ENCODE measurements at regions not wholly inside any gene's neighbourhood (a gene's known extent, or its start where the extent isn't known, plus 50 kb on each side); places are given as distances from the start of the nearest gene placed in this dataset.

DNA sequence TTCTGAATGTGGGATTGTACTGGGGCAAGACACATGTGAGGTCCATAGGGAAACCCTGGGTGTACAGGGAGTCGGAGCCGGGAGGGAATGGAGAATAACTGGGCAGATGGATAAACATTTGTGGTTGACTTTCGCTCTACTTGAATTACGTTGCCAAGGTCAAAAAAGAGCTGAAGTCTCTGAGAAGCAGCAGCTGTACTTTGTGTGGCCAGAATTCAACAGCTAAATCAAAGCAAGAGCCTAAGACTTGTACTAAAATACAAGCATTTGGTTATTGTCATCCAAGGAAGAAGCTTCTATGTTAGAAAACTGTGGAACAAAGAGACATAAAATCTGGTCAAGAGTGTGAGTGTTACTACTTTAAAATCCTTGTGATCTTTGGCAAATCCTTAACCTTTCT is 457.2 kb downstream of the ARL4A start:
- H3K4me3 ChIP-seq (ENCODE audit: insufficient read depth, low read depth, low read length): no peak overlapping the region
- H3K27me3 ChIP-seq (ENCODE audit: control insufficient read depth, insufficient read depth, low read length): no peaks in the 10 kb centered on the region
- no peaks in the 10 kb centered on the region for H3K36me3 ChIP-seq (replicated peaks; ENCODE audit: control insufficient read depth, insufficient read depth, low read length)
- DNase-seq: no peak

DNA sequence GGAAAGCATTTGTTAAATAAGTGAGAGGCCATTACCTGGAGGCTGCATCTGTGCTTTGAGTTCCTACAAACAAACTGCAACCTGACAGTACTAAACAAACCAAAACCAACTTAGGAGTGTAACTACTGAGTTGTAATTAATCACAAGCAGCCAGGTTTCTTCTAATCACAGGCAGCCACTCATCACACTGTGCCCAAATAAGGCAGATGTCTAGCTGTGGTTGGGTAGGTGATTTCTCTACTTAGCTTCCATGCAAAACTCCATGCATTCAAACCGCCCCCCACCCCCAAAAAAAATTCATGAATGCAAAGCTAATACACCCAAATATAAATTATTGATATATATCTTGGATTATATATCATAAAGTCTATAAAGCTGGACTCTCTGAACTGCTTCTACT is 461.1 kb downstream of the ARL4A start:
- no peak for DNase-seq
- Histone ChIP-seq H3K36me3 (replicated peaks; ENCODE audit: control insufficient read depth, insufficient read depth, low read length) (no peaks in the 10 kb centered on the region), H3K27me3 (ENCODE audit: control insufficient read depth, insufficient read depth, low read length) (no peaks in the 10 kb centered on the region), H3K4me3 (ENCODE audit: insufficient read depth, low read depth, low read length) (no peak overlapping the region)

DNA sequence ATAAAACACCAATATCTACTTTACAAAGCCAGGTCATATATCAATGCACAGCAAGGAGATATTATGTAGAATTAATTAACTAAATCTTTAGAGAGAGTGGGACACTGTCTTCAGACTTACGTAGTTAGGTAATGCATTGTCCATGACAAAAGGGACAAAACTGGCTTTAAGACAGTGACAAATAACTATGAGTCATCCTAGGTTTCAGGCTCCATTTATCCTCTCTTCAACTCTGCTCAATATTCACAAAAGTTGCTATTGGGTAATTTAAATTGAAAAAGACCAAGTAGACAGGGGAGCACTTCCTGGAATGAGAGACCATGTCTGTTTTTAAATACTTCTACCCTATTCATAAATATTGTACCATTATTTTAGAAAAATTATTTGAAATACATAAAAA is 464.5 kb downstream of the ARL4A start:
- H3K4me3 ChIP-seq (ENCODE audit: insufficient read depth, low read depth, low read length): no peak overlapping the region
- no peaks in the 10 kb centered on the region for H3K36me3 ChIP-seq (replicated peaks; ENCODE audit: control insufficient read depth, insufficient read depth, low read length)
- no peaks in the 10 kb centered on the region for H3K27me3 ChIP-seq (ENCODE audit: control insufficient read depth, insufficient read depth, low read length)
- no peak for DNase-seq

DNA sequence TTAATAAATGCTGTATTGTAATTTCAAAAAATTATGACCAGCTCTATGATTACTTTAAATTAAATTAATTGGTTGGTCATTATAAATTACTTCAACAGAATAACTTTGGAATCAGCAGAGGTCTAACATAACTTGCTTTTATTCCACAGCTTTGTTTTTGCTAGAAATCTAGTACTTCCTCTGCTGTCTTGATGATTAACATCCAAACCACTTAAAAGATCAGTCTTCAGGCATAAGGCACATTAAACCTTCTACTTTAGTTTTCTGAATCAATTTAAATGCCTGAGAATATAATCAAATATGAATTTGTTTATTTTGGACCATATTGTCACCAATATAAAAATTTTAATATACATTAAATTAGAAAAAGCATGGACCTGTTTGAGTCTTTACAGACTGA is 465.3 kb downstream of the ARL4A start:
- Histone ChIP-seq H3K4me3 (ENCODE audit: insufficient read depth, low read depth, low read length) (no peak overlapping the region), H3K36me3 (replicated peaks; ENCODE audit: control insufficient read depth, insufficient read depth, low read length) (no peaks in the 10 kb centered on the region), H3K27me3 (ENCODE audit: control insufficient read depth, insufficient read depth, low read length) (no peaks in the 10 kb centered on the region)
- DNase-seq: no peak

DNA sequence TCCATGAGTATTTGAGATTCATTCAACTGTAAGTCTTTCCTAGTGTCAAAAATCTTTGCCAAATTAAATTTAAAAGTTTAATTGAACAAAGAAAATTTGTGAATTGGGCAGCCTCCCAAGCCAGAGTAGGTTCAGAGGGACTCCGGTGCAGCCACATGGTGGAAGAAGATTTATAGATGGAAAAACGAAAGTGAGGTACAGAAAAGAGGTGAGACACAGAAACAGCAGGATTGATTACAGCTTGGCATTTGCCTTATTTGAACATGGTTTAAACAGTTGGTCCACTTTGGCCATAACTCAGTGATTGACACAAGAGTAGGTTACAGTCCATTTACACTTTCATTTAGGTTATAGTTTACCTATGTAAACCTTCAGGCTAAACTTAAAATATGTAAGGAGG is 465.8 kb downstream of the ARL4A start:
- no peak for DNase-seq
- Histone ChIP-seq H3K36me3 (replicated peaks; ENCODE audit: control insufficient read depth, insufficient read depth, low read length) (no peaks in the 10 kb centered on the region), H3K27me3 (ENCODE audit: control insufficient read depth, insufficient read depth, low read length) (no peaks in the 10 kb centered on the region), H3K4me3 (ENCODE audit: insufficient read depth, low read depth, low read length) (no peak overlapping the region)

DNA sequence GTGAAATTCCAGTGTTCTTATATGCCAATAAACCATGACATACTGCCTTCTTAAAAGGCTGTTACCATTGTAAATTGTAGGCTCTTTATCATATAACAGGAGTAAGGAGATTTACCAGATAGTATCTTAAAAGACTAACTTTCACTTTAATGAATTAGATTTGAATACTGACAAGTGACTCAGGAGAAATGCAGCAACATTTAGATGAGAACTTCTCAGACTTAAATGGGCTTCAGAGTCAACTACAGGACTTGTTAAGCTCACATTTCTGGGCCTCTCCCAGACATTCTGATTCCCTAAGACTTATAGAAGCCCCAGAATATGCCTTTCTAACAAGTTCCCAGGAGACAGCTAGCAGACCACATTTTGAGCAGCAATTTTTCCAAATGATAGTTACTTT is 466.3 kb downstream of the ARL4A start:
- no peaks in the 10 kb centered on the region for H3K36me3 ChIP-seq (replicated peaks; ENCODE audit: control insufficient read depth, insufficient read depth, low read length)
- H3K27me3 ChIP-seq (ENCODE audit: control insufficient read depth, insufficient read depth, low read length): no peaks in the 10 kb centered on the region
- no peak for DNase-seq
- H3K4me3 ChIP-seq (ENCODE audit: insufficient read depth, low read depth, low read length): no peak overlapping the region

DNA sequence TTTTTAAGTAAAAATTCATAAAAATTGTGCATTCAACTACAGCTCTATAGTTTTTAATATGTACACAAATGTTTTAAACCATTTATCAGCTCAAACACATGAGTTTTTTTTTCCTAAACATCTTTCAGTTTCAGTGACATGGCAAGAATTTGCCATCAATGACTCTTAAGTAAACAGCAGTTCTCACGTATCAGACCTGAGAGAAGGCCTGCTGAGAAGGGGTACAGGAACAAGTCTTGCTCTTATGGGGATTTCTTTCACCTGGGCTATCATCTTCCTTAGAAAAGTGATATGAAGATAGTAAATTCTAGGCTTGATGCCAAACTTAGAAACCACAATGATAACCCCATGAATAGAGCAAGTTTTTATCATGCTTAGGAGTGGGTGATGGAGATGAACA is 467.8 kb downstream of the ARL4A start:
- DNase-seq: no peak

DNA sequence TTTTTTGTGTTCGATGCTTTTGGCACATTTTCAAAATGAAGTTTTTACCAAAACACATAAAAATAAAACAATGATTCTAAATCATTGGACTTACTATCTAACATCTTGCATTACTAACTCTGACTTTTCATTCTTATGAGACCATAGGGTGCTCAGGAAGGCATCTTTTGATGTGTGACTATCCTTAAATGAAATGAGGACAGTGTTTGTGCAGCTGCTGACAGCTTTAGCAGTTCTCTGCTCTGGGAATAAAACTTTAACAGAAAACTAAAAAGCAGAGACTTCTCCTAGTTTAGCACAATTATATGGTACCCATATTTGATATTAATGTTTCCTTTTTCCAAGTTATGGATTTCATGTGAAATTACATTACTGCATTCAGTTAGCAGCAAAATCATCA is 471.6 kb downstream of the ARL4A start:
- DNase-seq: no peak

More for the DNA sequence above, 467.8 kb downstream of the ARL4A start:
- Histone ChIP-seq H3K27me3 (ENCODE audit: control insufficient read depth, insufficient read depth, low read length) (no peaks in the 10 kb centered on the region), H3K36me3 (replicated peaks; ENCODE audit: control insufficient read depth, insufficient read depth, low read length) (no peaks in the 10 kb centered on the region), H3K4me3 (ENCODE audit: insufficient read depth, low read depth, low read length) (no peak overlapping the region)

DNA sequence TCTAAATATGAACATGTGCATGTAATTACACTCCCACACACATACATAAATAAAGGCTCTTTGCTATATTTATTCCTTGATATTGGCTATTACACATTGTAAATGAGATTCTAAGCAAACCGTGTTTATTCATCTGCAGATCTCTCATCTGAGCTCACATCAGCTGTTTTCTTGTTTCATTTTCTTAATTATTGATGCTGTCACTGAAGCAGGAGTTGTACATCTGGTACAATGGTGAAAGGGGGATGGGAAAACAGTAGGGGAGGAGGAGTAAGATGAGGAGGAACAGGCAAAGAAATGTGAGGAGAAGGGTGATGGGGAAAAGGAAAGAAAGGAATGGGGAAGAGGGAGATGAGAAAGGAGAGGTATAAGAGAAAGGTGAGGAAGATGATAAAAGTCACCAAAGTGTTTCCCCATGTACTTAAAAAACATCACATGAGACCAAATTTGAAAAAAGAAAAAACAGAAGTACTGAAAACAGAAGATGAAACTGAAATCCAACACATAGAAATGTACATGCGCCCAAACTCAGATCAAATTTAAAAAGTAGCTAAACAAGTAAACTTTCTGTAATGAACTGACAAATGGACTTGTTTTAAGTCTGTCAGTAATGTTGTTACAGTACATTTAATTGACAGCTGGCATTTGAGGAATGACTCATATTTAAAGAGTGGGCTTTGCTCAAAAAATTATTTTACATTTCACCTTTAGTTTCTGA is 472.2 kb downstream of the ARL4A start:
- no peak for DNase-seq
- H3K4me3 ChIP-seq (ENCODE audit: insufficient read depth, low read depth, low read length): no peak overlapping the region

More for the DNA sequence above, 471.6 kb downstream of the ARL4A start:
- Histone ChIP-seq H3K27me3 (ENCODE audit: control insufficient read depth, insufficient read depth, low read length) (no peaks in the 10 kb centered on the region), H3K4me3 (ENCODE audit: insufficient read depth, low read depth, low read length) (no peak overlapping the region), H3K36me3 (replicated peaks; ENCODE audit: control insufficient read depth, insufficient read depth, low read length) (no peaks in the 10 kb centered on the region)

DNA sequence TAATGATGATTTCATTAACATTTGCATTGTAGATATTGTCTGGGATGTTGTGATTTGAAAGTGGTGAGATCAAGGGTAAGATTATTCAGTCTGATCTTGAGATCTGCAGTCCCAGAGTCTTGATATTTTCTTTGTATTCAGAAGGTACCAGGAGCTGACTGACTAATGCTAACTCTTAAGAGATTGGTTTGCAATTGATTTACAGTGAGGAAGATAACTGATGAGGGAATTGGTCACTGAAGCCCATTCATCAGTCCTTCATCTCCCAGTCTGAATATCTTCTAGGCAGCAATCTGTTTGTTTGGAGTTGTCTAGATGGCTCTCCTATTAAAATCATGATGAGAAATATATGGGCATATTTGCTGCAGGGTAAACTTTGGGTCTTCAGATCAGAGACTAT is 473.7 kb downstream of the ARL4A start:
- H3K27me3 ChIP-seq (ENCODE audit: control insufficient read depth, insufficient read depth, low read length): no peaks in the 10 kb centered on the region
- H3K4me3 ChIP-seq (ENCODE audit: insufficient read depth, low read depth, low read length): no peak overlapping the region
- no peak for DNase-seq
- no peaks in the 10 kb centered on the region for H3K36me3 ChIP-seq (replicated peaks; ENCODE audit: control insufficient read depth, insufficient read depth, low read length)

More for the DNA sequence above, 472.2 kb downstream of the ARL4A start:
- no peaks in the 10 kb centered on the region for H3K27me3 ChIP-seq (ENCODE audit: control insufficient read depth, insufficient read depth, low read length)
- no peaks in the 10 kb centered on the region for H3K36me3 ChIP-seq (replicated peaks; ENCODE audit: control insufficient read depth, insufficient read depth, low read length)

DNA sequence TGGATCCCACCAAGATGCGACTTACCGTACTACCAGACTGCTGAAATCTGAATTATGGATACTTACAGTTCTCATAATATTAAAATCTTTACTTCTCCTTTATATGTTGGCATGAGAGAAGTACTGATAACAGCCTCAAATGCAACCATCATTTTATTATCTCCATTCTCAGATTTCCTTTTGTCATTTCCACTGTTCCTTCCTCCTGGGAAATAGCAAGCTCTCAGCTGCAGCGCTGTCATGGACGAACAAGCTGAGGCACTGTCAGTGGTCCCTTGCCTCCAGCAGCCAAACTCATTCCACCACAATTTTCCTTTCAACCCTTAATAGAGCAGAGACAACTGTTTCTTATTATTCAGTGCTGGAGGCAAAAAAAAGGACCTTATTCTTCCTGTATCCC is 478.4 kb downstream of the ARL4A start:
- H3K27me3 ChIP-seq (ENCODE audit: control insufficient read depth, insufficient read depth, low read length): no peaks in the 10 kb centered on the region
- no peak overlapping the region for H3K4me3 ChIP-seq (ENCODE audit: insufficient read depth, low read depth, low read length)
- no peak for DNase-seq
- no peaks in the 10 kb centered on the region for H3K36me3 ChIP-seq (replicated peaks; ENCODE audit: control insufficient read depth, insufficient read depth, low read length)

DNA sequence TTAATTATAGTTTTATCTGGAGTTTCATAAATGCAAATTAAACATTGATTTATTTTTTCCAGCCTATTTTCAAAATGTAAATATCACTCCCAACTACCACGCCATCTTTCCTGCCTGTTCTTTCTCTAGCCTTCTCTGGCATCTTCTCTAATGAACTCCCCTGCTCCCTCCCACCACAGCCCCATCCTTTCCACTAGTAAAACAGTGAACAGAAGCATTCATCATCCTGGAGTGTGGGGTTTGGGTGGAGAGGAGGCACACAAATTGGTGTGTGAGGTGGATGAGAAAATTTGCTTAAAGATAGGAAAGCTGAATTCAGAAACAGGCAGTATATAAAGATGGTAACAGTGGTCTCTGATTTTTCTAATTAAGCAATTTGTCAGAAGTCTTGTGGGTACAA is 479.4 kb downstream of the ARL4A start:
- H3K27me3 ChIP-seq (ENCODE audit: control insufficient read depth, insufficient read depth, low read length): no peaks in the 10 kb centered on the region
- H3K4me3 ChIP-seq (ENCODE audit: insufficient read depth, low read depth, low read length): no peak overlapping the region
- no peaks in the 10 kb centered on the region for H3K36me3 ChIP-seq (replicated peaks; ENCODE audit: control insufficient read depth, insufficient read depth, low read length)
- DNase-seq: no peak

DNA sequence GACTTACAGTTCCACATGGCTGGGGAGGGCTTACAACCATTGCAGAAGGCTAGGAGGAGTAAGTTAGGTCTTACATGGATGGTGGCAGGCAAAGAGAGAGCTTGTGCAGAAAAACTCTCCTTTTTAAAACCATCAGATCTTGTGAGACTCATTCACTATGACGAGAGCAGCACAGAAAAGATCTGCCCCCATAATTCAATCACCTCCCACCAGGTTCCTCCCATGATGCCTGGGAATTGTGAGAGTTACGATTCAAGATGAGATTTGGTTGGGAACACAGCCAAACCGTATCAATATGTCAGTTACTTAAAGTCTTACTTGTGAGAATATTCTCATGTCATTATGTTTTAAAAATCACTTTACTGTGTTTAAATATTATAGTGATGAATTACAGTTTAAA is 481.9 kb downstream of the ARL4A start:
- Histone ChIP-seq H3K36me3 (replicated peaks; ENCODE audit: control insufficient read depth, insufficient read depth, low read length) (no peaks in the 10 kb centered on the region), H3K27me3 (ENCODE audit: control insufficient read depth, insufficient read depth, low read length) (no peaks in the 10 kb centered on the region), H3K4me3 (ENCODE audit: insufficient read depth, low read depth, low read length) (no peak overlapping the region)
- no peak for DNase-seq

DNA sequence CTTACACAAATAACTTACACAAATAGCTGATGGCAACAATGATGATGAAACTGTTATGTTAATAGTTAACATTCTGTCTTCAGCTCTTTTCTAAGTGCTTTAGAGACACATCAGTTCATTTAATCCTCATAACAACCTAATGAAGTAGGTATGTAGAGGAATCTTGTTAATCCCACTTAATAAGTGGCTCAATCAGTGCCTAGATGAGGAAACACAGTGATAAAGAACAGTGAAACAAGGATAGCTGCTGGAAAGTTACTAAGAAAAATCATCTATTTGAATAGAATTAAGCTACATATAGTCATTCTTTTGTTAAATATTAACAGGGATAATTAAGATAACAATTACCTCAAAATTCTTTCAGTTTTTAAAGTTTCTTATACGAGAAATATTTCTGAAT is 487.6 kb downstream of the ARL4A start:
- no peaks in the 10 kb centered on the region for H3K27me3 ChIP-seq (ENCODE audit: control insufficient read depth, insufficient read depth, low read length)

DNA sequence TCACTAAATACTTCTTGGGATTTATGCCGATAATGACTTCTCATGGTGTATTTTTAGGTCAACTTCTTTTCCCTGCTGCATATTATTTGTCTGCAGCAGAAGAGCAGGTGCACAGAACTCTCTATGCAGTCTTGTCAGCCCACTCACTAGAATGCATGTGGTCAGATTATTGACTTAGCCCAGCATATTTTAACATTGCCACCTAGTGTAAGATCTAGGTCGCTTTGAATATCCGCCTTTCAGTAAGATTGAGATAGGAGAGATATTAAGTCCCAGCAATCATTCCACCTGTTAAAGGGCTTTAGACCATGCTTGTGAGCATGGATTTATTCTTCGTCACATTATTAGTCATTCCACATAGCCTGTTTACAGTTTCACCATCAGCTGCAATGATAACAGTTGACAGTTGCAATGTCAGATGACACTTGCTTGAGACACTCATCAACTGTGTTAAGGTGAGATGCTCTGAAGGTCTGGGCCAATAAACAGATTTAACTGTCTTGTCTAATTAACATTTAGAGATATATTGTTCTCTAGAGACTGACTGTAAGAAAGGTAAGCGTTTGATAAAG is 491.7 kb downstream of the ARL4A start:
- Histone ChIP-seq H3K27me3 (ENCODE audit: control insufficient read depth, insufficient read depth, low read length) (no peaks in the 10 kb centered on the region), H3K4me3 (ENCODE audit: insufficient read depth, low read depth, low read length) (no peak overlapping the region), H3K36me3 (replicated peaks; ENCODE audit: control insufficient read depth, insufficient read depth, low read length) (no peaks in the 10 kb centered on the region)
- no peak for DNase-seq

More for the DNA sequence above, 487.6 kb downstream of the ARL4A start:
- DNase-seq: no peak
- Histone ChIP-seq H3K4me3 (ENCODE audit: insufficient read depth, low read depth, low read length) (no peak overlapping the region), H3K36me3 (replicated peaks; ENCODE audit: control insufficient read depth, insufficient read depth, low read length) (no peaks in the 10 kb centered on the region)

All from H7 (cell line).